Activated CD4-positive, alpha-beta T cell treated with anti-CD3 and anti-CD28 coated beads, Interleukin-2, Interleukin-6, amounts not matched to agents 100 ng/mL and 50 ng/mL, durations not matched to agents 16 hours and 8 hours (primary cell): ENCODE measurements at regions not wholly inside any gene's neighbourhood (a gene's known extent, or its start where the extent isn't known, plus 50 kb on each side); places are given as distances from the start of the nearest gene placed in this dataset.
"Not testable (repeated sequence)": the region's sequence is repeated elsewhere in the genome, so short reads cannot be mapped to it uniquely, and the experiment has no call there.

Source experiments
- DNase-seq: peaks from one replicate; pipeline ENCODE4 v3.0.0-alpha.2; 2020

DNA sequence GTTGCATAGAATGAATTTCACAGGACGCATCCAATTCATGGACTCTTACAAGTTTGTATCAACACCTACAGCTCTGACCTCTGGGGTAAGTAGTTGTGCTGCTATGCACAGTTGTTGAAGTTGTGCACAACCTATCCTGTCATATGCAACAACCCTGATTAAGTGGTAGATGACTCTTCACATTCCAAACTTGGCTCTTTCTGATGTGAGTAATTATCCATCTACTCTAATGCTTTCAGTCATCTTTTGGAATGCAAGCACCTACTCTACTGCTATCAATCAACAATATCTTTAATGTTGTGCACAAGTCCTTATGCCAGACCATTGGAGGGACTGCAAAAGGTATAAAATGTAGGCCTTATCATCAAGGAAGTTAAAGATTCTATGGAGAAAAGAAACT is 921.4 kb downstream of the MCTP2 start:
- DNase-seq, result no peak

DNA sequence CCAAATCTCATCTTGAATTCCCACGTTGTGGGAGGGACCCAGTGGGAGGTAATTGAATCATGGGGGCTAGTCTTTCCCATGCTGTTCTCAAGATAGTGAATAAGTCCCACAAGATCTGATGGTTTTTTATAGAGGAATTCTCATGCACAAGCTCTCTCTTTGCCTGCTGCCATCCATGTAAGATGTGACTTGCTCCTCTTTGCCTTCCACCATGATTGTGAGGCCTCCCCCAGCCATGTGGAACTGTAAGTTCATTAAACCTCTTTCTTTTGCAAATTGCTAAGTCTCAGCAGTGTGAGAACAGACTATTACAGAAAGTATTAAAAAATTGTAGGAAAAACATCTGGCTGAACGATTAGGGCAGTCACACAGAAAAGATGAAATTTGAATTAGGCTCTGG is 921.8 kb downstream of the MCTP2 start:
- DNase-seq, result not testable (repeated sequence)

DNA sequence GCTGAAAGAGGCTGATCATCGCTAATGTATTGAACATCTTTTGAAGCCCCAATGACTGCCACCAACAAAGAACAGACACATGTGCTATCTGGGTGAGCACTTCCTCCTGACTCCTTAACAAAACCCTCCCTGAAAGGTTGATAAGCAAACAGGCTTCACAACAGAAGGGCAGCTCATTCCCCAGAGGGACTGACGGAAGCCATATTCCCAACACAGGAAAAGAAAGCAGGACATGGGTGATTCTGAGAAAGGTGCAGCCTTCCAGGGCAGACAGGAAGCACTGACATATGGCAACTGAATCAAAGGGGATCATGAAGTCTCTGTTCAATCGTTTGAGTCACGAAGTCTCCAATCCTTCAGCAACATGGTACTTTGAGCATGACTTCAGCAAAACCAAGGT is 929.0 kb downstream of the MCTP2 start:
- no peak for DNase-seq

DNA sequence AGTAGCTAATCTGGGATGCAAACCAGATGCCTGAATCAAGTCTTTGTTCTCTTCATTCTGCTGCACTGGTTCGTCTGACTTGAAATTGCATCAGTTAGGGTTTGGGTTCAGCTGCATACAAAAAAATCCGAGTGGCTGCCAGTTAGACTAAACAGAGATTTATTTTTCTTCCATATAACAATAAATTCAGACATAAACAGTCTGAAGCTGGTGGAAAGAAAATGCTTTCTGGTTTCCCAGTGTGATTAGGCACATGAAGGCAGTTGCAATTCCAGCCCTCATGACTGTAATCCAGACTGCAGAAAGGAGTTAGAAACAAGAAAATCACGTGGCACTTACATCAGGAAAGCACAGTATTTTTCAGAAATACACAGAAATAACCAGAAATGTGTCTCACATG is 930.7 kb downstream of the MCTP2 start:
- DNase-seq, result no peak

DNA sequence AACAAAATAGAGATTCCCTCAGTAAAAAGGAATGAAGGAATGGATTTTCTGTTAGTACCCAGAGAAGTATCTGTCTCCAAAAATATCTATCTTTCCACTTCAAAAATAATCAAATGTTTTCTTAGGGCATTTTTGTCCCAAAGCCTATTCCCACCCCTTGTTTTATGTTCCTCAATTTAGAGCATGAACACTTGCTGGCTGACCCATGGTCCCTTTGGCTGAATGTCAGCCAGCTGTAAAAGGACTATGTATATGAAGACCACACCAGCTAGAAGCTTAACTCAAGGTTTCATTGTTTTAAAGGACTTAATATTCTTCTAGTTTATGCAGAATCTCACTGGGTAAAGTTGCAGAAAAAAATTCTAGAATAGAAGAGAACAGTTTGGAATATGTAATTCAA is 931.2 kb downstream of the MCTP2 start:
- DNase-seq, result no peak

DNA sequence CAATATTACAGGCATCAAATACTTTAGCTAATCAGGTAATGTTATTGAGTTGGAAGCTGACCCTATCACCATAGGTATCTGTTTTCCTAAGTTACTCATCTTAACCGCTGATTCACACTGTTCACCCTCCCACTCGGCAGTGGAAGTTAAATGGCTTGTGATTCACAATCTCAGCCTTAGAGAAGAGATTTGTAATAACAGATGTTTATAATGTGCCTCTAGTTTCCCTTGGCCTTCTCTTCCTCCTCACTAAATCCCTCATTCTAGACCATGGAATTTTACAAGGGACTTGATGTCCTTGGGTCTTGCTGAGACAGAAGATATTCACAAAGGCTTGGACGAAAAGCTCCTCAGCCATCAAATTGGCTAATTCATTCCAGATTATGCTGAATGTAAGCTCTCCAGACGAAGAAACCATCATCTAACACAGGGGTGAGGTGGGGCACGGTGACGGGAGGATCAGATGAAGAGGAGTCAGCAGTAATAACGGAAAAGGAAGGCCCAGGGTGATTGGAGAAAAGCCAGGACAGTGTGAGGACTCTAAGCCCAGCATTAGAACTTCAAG is 931.7 kb downstream of the MCTP2 start:
- no peak for DNase-seq

DNA sequence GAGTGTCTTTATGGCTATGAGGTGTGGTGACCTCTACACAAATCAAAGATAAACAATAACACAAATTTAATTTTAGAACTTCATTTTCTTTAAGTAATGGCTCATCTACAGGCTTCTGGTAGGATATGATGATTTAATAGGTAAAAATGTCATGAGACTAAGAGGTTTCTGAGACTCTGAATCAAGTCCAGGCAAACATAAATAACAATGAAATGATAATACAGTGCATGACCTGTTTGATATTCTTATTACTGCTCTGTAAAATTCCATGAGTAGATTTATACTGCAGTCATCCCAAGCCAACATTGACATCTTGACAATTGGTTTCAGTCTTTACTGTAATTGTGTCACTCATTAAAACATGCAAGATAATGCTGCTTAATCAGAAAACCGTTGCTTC is 936.8 kb downstream of the MCTP2 start:
- DNase-seq, result no peak

DNA sequence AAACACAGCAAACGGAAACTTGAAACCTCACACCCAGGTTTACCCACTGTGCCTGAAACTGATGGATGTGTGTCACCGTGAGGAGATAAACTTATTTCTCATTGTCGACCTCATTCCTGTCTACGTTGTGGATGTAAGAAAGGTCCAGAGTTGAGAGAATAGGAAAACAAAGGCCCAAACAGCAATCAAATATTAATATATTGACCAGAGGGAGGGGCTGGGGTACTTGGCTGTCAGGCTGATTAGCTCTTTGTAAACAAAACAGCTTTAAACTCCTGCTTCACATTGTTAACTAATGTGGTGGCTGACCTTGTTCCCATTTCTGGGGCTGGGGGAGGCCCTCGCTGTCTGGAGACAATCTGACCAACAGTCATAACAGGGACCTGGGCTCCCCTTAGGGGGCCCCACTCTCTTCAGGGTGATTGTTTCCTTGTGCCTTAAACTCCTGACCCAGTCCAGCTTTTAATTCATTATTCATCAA is 937.6 kb downstream of the MCTP2 start:
- no peak for DNase-seq

DNA sequence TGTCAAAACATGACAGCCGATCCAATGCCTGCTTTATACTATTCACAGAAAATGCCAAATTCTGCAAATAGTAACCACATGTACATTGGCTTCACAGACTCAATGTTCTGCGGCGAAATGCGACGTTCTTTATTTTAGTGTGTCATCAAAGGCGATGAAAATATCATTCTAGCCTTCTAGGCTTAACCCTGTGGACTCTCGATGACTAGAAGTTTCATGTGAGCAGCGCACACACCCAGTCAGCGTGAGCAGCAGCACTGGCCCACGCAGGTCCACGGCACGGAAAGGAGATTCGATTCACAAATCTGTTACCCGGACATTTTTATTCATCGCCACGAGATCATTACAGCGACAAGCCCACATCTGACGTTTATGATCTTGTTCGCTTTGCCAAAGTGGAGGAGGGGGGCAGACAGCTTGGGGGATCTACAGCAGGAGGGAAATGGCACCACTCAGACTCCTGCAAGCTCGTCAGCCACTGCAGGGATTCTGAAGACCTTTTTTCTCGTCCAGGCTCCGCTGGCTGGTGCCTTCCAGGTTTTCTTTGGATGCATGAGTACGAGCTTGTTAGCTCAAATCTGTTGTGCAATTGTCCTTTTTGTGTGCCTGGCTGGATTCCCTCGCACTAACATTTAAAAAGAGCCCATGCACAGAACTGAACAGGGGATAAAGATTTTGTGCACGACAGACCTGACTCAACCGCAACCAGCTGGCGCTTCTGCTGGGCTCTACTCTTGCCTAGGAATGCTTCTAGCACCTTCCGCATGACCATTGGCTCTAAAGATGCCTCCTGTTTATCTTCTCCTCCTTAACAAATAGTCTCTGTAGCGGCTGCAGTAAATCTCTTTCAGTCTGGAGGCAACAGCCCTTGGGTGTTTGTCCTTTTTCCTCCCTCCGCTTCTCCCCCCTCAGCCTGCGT is 938.4 kb downstream of the MCTP2 start:
- DNase-seq, result no peak

DNA sequence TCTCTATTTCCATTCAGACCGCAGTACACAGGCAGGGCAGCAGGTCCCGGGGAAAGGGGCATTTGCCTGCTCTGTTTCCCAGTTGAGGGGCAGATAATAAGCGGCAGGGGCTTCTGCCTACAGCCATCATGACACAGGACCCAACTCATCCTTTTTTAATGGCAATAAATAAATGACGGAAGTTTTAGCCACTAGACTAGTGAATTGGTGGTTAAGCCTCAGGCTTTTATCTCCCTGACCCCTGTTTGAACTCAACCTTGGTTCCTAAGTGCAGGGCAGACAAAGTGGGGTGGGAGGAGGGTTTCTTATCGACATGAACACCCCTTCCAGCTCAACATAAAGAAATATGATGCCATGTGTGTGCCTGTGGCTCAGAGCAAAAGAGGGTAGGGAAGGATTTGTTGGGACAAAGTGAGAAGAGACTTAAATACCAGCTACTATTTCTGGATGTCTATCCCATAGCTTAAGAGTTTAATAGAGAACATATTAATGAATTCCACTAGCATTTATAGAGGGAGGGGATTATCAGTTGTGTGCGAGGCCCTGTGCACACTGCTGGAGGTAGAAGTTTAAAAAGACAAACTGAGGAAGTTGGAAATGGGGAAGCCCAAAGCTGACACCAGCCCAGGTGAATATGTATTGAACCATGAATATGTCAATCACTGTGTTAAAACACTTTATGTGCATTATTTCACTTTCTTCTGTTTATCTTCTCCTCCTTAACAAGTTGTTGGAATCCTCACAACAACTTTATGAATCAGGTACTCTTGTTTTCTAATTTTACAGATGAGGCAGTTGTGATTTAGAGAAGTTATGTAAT is 939.4 kb downstream of the MCTP2 start:
- no peak for DNase-seq

DNA sequence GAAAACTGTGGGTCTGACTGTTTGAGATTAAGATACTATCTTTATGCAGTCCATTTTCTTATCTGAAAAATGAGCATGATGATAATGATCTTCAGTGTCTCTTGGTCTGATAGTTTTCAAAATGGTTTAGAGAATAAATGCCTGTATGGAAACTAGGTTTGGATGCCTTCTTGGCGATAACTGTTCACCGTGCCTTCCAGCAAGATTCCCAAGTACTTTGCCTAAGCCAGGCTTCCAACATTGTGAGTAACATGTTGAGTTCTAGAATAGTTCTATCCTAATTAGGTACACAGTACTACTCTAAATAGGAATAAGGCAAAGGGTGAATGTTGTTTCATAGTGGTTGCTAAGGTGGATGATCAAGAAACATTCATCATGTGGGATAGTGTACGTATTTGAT is 940.2 kb downstream of the MCTP2 start:
- no peak for DNase-seq

DNA sequence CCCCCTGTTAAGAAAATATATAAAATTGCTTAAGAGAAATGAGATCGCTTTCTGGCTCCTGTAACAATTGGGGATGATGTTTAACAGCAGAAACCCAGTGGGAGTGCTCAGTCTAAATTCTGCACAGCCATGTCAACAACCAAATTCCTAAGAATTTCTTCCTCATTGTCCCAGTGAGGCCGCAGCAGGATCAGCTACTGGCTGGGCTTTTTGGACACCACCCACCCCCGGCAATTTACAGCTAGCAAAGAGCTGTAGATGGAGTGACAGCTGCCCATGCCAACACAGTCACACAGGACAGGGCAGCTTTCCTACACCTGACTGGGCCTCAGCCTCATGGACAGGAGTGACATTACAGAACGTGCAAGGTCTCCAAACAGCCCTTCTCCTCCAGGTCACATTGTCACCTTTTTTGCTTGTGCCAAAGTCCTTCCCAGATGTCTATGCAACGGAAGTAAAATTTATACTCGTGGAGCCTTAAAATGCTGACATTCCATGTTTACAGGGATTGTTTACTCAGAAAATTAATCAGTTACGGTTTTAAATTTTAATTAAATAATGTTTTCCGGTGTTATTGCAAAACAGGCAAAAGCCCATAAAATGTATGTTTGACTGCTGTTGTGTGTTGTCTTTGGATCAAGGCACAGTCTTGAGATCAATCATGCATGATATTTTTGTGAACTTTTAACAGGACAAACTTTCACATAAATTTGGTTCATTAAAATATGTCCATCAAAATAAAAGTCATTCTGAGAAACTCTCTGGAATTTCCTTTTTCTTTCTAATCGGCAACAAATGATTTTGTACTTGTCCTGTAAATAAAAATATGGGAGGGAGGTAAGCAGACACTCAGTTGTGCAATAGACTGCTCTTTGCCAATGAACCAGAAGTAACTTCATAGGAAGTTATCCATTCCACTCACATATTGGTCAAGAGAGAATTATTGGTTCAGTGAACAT is 943.2 kb downstream of the MCTP2 start:
- DNase-seq, result no peak

DNA sequence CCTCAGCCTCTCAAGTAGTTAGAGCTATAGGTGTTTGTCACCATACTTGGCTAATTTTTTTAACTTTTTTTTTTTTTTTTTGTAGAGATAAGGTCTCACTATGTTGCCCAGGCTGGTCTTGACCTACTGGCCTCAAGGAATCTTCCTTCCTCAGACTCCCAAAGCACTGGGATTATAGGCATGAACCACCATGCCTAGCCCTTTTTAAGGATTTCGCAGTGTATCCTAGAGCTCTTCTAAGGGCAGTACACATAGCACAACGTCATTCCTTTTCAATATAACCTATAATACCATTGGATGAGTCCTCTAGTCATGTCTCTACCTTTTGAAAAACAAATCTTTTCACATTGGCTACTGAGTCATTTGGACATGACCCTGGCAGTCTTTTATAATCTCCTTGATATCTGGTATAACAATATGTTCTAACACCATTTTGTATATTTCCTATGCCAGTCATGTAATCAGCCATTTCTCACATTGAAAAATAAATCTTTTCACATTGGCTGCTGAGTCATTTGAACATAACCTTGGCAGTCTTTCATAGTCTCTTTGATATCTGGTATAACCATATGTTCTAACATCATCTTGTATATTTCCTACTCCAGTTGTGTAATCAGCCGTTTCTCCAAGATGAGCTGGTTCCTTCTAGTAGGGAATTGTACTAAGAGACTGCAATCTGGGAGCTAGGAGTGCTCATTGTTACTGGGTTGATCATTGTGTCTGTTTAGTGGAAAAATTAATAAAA is 944.7 kb downstream of the MCTP2 start:
- no peak for DNase-seq

DNA sequence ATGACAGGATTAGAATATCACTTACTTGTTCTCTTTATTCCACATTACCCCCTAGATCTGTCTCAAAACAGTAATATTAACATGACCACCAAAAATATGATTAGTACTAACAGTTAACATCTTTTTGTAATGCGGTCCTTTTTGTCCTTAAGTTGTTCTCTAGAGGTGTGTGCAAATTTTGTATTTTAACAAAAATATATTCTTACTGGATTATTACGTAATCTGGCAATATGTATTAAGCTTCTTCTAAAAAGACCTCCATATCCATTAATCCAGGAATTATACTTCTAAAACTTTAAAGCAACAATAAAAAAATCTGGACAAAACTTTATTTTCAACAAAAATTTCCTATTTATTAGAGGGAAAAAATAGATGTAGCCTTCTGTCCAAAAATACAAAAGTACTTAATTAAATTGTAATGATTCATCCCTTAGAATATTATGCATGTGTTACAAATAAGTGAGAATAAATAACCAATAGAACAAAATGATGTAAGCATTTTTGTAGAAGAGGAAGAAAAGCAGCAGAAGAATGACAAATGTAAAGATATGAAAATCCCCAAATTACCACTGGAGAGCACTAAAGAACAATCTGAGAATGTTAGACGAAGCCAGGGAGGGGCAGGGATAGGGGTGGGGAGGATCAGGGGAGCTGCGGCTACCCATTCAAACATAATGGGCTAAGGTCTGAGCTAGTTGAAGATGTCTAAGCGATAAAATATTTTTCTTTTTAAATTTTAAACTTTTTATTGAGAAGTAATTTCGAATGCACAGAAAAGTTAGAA is 945.6 kb downstream of the MCTP2 start:
- no peak for DNase-seq

DNA sequence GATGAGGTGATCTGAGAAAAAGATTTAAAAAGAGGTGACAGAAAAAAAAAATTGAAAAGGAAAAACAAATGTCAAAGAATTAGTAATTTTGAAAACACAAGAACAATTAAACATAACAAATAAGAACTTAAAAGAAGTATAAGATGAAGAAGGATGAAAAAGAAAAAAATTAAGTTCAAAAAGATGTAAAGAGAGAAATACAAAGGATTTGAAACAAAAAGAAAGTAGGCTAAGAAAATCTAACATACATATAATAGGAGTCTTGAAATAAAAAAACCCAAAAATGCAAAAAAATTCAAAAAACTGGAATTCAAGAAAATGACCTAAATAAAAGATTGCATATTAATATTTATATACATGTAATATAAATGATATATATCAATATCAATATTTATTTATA is 949.2 kb downstream of the MCTP2 start:
- DNase-seq, result no peak

DNA sequence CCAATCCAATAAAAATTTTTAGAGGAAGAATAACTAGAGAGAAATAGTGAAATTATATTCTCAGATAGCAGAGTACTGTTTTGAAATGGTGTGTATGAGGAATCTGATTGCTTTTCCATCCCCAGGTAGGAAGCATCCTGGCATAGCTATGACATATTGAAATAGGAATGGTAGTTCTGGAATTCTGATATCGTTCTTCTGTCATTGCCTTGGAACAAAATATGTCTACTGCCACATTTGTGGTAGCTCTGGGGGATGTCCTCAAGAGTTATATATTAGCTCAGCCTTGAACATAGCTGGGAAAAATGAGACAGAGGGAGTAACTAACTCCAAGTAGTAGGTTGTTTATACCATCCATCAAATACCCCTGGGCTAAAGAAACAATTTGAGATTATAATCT is 950.7 kb downstream of the MCTP2 start:
- no peak for DNase-seq

DNA sequence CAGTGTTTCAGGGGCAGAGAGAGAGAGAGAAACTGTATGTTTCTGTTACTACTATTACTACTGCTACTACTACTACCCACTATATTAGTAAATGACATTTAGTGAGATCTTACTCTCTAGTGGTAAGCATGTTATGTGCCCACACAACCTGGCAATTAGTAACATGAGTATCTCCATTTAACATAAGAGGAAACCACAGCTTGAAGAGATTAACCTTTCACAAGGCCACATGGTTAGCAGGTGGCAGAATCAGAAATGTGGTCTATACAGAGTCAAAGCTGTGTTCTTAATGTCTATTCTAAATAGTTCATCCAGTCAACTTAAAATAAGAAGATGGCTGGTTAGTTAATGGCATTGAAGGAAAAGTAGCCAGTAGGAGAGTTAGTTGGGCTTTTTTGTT is 961.6 kb downstream of the MCTP2 start:
- no peak for DNase-seq

DNA sequence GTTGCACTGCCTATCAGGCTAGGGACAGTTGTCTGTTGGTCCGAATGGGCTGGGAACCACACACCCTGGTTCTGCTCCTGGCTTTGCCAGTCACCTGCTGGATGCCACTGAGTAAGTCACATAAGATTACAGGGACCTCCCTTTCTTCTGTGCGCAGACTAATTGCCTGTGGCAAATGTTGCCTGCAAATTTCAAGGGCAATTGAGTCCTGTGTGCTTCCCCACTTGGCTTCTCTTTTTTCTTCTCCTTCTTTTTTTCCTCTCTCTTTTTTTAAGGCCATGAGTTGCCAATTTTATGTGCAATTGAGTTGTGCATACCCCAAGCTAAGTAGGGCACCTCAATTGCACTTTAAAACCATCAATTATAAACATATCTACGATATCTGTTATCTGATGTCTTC is 963.4 kb downstream of the MCTP2 start:
- no peak for DNase-seq

DNA sequence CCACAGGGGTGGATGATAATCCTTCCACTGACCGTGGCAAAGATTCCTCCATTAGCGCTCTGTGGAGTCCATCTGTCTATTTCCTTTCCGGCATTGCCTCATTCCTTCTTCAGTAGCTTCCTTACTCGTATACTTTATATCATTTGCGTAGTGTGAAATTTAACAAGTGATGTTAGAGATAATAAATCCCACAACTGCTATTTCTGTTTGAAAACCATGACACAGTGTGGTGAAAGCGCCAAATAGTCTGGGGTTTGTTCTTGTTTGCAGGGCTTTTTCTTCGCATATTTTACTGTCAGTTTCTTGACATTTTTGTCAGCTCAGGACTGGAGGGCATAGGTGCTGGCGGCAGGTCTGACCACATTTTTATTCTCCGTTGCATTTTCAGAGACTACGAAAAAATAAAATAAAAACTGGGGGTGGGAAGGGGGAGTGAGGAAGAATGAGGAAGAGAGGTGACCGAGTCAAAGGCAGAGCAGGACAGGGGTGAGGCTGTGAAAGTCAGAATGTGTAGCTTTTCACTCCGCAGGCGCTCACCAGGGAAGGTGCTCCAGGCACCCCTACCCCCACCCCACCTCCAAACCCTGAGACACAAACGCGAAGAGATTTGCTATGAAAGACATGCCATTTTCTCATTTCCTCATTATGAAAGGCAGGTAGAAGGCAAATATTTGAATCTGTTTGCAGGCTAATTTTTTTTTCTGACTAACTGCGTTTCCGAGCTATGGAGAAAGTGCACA is 965.0 kb downstream of the MCTP2 start:
- no peak for DNase-seq
